Suprapubic skin (tissue), 4 donors: ENCODE measurements at regions not wholly inside any gene's neighbourhood (a gene's known extent, or its start where the extent isn't known, plus 50 kb on each side); places are given as distances from the start of the nearest gene placed in this dataset.

Experiments used
- DNase-seq, 2 donors: peaks; one replicate each; pipeline ENCODE4 v3.0.0-alpha.2; 2019; ENCODE audit warnings: low spot score in 2 of 2
- H3K27ac ChIP-seq: fragments of 200-600 bp; sonication (generic); one replicate; pipeline ENCODE4 v1.5.1; 2019
- H3K27me3 ChIP-seq: fragments of 200-600 bp; sonication (generic); one replicate; pipeline ENCODE4 v1.5.1; 2019
- H3K36me3 ChIP-seq: fragments of 200-600 bp; sonication (generic); one replicate; pipeline ENCODE4 v1.5.1; 2019
- H3K4me1 ChIP-seq: fragments of 200-600 bp; sonication (generic); one replicate; pipeline ENCODE4 v1.5.1; 2019
- H3K4me3 ChIP-seq: fragments of 200-600 bp; sonication (generic); one replicate; pipeline ENCODE4 v1.5.1; 2019; ENCODE audit warnings: mild to moderate bottlenecking
- H3K9me3 ChIP-seq: fragments of 200-600 bp; sonication (generic); one replicate; pipeline ENCODE4 v1.5.1; 2019
- CTCF ChIP-seq, 2 donors: fragments of 200-600 bp in 1 of 2; fragments of 450-650 bp in 1 of 2; sonication (generic) in 1 of 2; IDR thresholded peaks; one replicate each; pipeline ENCODE4 v1.5.1; 2016 to 2019; ENCODE audit warnings: antibody characterized with exemption in 2 of 2, mild to moderate bottlenecking in 1 of 2, moderate library complexity in 1 of 2
- EP300 ChIP-seq: sonication (generic); formaldehyde crosslinking; IDR thresholded peaks from one replicate; pipeline ENCODE4 v1.6.1; 2017; ENCODE audit warnings: antibody characterized with exemption
- POLR2A ChIP-seq, 2 donors: fragments of 450-650 bp; IDR thresholded peaks; one replicate each; pipeline ENCODE4 v1.6.1; 2017; ENCODE audit warnings: antibody characterized with exemption in 2 of 2, mild to moderate bottlenecking in 2 of 2, moderate library complexity in 2 of 2
- POLR2AphosphoS5 ChIP-seq, 3 donors: sonication (generic); formaldehyde crosslinking; IDR thresholded peaks; one replicate each; pipeline ENCODE4 v1.6.1; 2017; ENCODE audit warnings: antibody characterized with exemption in 3 of 3
- WGBS: methylation state at CpG from one replicate; pipeline ENCODE4 v1.1.5; 2018; 5-methylcytosine and 5-hydroxymethylcytosine counted together

GRCh38 chr6:99151634-99152346 lies 197.7 kb downstream of the FAXC start:
- TF ChIP-seq EP300 (no peak), POLR2AphosphoS5 (IDR thresholded peaks at IDR 0.05) (no peak), POLR2A (IDR thresholded peaks at IDR 0.05) (no peak), CTCF (IDR thresholded peaks at IDR 0.05) (peak in 1 of 2 donors; percentile 41)
- no peak for DNase-seq
- WGBS = 45% methylated on average over 11 of the region's 11 CpGs
- Histone ChIP-seq H3K36me3 (no peaks in the 10 kb centered on the region), H3K27ac (no peak overlapping the region), H3K9me3 (no peaks in the 10 kb centered on the region), H3K4me1 (no peaks in the 10 kb centered on the region), H3K27me3 (no peaks in the 10 kb centered on the region), H3K4me3 (no peak overlapping the region)

GRCh38 chr6:99148761-99149160 lies 200.7 kb downstream of the FAXC start:
- 67% methylated on average over 2 of the region's 2 CpGs for WGBS
- no peaks in the 10 kb centered on the region for H3K36me3 ChIP-seq

GRCh38 chr6:99148111-99148510 lies 200.4 kb upstream of the FBXL4 start:
- 71% methylated on average over 2 of the region's 2 CpGs for WGBS
- TF ChIP-seq POLR2A (IDR thresholded peaks at IDR 0.05) (no peak), POLR2AphosphoS5 (IDR thresholded peaks at IDR 0.05) (no peak), CTCF (IDR thresholded peaks at IDR 0.05) (no peak), EP300 (no peak)
- Histone ChIP-seq H3K27me3 (no peaks in the 10 kb centered on the region), H3K27ac (no peak overlapping the region), H3K4me1 (no peaks in the 10 kb centered on the region), H3K4me3 (no peak overlapping the region), H3K36me3 (no peaks in the 10 kb centered on the region), H3K9me3 (no peaks in the 10 kb centered on the region)
- DNase-seq = no peak

More at GRCh38 chr6:99148761-99149160, 200.7 kb downstream of the FAXC start:
- Histone ChIP-seq H3K27me3 (no peaks in the 10 kb centered on the region), H3K4me3 (no peak overlapping the region), H3K4me1 (no peaks in the 10 kb centered on the region), H3K27ac (no peak overlapping the region), H3K9me3 (no peaks in the 10 kb centered on the region)
- no peak for DNase-seq
- TF ChIP-seq EP300 (no peak), POLR2A (IDR thresholded peaks at IDR 0.05) (no peak), CTCF (IDR thresholded peaks at IDR 0.05) (no peak), POLR2AphosphoS5 (IDR thresholded peaks at IDR 0.05) (no peak)

GRCh38 chr6:99147206-99147605 lies 199.5 kb upstream of the FBXL4 start:
- Histone ChIP-seq H3K27ac (no peak overlapping the region), H3K9me3 (no peaks in the 10 kb centered on the region), H3K36me3 (no peaks in the 10 kb centered on the region), H3K4me3 (no peak overlapping the region), H3K4me1 (no peaks in the 10 kb centered on the region), H3K27me3 (no peaks in the 10 kb centered on the region)
- DNase-seq = no peak
- 58% methylated on average over 5 of the region's 5 CpGs for WGBS
- TF ChIP-seq CTCF (IDR thresholded peaks at IDR 0.05) = no peak
- TF ChIP-seq EP300 = no peak
- TF ChIP-seq POLR2A (IDR thresholded peaks at IDR 0.05) = no peak

GRCh38 chr6:99146711-99147110 lies 199.0 kb upstream of the FBXL4 start:
- WGBS = 74% methylated on average over 4 of the region's 4 CpGs

More at GRCh38 chr6:99146711-99147110, 199.0 kb upstream of the FBXL4 start:
- Histone ChIP-seq H3K36me3 (no peaks in the 10 kb centered on the region), H3K27me3 (no peaks in the 10 kb centered on the region), H3K27ac (no peak overlapping the region), H3K9me3 (no peaks in the 10 kb centered on the region), H3K4me3 (no peak overlapping the region), H3K4me1 (no peaks in the 10 kb centered on the region)
- no peak for DNase-seq
- no peak for TF ChIP-seq POLR2AphosphoS5 (IDR thresholded peaks at IDR 0.05)
- TF ChIP-seq POLR2A (IDR thresholded peaks at IDR 0.05) = no peak
- no peak for TF ChIP-seq EP300
- no peak for TF ChIP-seq CTCF (IDR thresholded peaks at IDR 0.05)
